IPS-18a (cell line): ENCODE measurements at regions not wholly inside any gene's neighbourhood (a gene's known extent, or its start where the extent isn't known, plus 50 kb on each side); places are given as distances from the start of the nearest gene placed in this dataset.
"Not testable (repeated sequence)": the region's sequence is repeated elsewhere in the genome, so short reads cannot be mapped to it uniquely, and the experiment has no call there.

ENCODE experiments used
- H3K27ac ChIP-seq: one replicate; pipeline ENCODE4 v1.5.1; 2013; ENCODE audit warnings: low read length
- H3K27me3 ChIP-seq: one replicate; pipeline ENCODE4 v1.6.1; 2013; ENCODE audit warnings: mild to moderate bottlenecking, low read length; ENCODE audit not compliant: control insufficient read depth, insufficient read depth
- H3K36me3 ChIP-seq: one replicate; pipeline ENCODE4 v1.6.1; 2013; ENCODE audit warnings: low read depth, low read length; ENCODE audit not compliant: control insufficient read depth
- H3K4me1 ChIP-seq: one replicate; pipeline ENCODE4 v1.6.1; 2013; ENCODE audit warnings: low read depth, low read length; ENCODE audit not compliant: control insufficient read depth
- H3K4me3 ChIP-seq: one replicate; pipeline ENCODE4 v1.5.1; 2013; ENCODE audit warnings: low read length
- H3K9ac ChIP-seq: one replicate; pipeline ENCODE4 v1.6.1; 2013; ENCODE audit warnings: mild to moderate bottlenecking, low read length, moderate library complexity
- H3K9me3 ChIP-seq: one replicate; pipeline ENCODE4 v1.6.1; 2013; ENCODE audit warnings: low read depth, low read length; ENCODE audit not compliant: control insufficient read depth

DNA sequence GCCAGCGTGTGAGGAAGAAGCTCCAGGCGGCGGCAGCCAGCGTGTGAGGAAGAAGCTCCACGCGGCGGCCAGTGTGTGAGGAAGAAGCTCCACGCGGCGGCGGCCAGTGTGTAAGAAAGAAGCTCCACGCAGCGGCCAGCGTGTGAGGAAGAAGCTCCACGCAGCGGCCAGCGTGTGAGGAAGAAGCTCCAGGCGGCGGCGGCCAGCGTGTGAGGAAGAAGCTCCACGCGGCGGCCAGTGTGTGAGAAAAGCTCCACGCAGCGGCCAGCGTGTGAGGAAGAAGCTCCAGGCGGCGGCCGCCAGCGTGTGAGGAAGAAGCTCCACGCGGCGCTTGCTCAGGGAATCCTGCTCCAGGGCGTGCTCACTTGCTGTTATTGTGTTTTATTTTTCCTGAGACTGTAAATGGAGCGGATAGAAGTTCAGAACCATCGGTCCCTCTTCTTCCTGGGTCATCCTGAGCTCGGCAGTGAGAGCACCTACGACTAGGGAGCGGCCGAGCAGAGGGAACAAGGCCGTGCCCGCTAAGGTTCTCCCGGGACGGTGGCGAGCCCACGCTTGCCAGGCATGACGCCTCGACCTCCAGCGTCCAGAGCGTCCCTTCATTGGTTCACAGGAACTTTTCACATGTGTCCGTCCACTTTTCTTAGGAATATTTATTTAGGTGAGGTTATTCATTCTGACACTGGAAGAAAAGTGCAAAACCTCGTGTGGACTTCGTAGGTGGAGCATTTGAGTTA is 94.2 kb downstream of the TMEM18 start:
- no peaks in the 10 kb centered on the region for H3K27me3 ChIP-seq
- H3K4me3 ChIP-seq, result no peak overlapping the region
- H3K9me3 ChIP-seq, result no peaks in the 10 kb centered on the region
- no peaks in the 10 kb centered on the region for H3K4me1 ChIP-seq
- no peak overlapping the region for H3K27ac ChIP-seq
- H3K36me3 ChIP-seq, result no peaks in the 10 kb centered on the region
- H3K9ac ChIP-seq, result no peak overlapping the region

DNA sequence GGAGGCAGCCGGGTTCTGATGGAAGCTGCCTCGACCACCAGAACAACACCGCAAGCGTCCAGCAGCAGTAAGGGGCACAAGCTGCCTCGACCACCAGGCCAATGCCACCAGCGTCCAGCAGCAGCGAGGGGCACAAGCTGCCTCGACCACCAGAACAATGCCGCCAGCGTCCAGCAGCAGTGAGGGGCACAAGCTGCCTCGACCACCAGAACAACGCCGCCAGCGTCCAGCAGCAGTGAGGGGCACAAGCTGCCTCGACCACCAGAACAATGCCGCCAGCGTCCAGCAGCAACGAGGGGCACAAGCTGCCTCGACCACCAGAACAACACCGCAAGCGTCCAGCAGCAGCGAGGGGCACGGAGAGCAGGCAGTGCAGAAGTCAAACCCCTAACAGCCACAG is 94.9 kb downstream of the TMEM18 start:
- not testable (repeated sequence) for H3K9ac ChIP-seq, H3K27me3 ChIP-seq, H3K27ac ChIP-seq, H3K4me1 ChIP-seq, H3K9me3 ChIP-seq, H3K4me3 ChIP-seq, H3K36me3 ChIP-seq

DNA sequence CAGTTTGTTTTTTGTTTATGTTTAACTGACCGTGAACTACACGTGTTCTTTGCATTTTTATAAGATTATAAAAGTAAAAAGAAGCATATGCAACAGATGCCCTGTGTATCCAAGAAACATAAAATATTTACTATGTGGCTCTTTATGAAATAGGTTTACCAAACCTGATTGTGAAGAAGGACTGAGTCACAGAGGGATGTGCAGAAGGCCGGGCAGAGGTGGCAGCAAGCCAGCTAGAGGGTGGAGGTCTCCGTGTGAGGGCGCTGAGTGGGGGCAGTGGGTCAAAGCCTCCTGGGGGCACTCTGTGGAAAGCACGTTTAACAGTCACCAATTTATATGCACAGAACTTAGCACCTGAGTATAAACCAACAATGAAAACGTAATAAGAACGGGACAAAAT is 97.2 kb downstream of the TMEM18 start:
- Histone ChIP-seq H3K27ac (no peak overlapping the region), H3K9me3 (peaks cover 6% of the 10 kb centered on the region), H3K4me3 (no peak overlapping the region), H3K36me3 (no peaks in the 10 kb centered on the region), H3K4me1 (no peaks in the 10 kb centered on the region), H3K27me3 (no peaks in the 10 kb centered on the region), H3K9ac (no peak overlapping the region)

DNA sequence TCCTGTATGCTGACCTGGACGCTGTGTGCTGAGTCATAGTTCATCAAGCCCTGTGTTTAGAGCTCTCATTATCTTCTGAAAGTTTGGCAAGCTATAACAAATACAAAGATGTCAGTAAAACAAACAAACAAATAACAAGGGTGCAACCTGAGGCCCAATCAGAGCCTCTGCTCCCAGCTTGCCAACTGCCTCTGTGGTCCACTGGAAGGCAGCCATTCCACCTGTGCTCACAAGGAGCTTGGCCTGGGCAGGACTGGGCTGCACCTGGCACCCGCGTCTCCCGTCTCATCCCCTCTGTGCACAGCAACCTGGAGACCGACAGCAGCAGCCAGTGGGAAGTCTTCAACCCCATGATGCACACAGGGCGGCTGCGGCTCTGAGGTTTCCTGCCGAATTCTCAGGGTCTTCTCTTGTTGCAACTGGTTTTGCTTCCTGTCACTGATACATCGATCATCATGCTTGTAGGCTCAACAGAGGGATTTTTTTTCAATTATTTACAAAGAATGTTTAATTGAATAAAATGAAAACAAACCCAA is 97.8 kb downstream of the TMEM18 start:
- H3K9me3 ChIP-seq, result peaks cover 6% of the 10 kb centered on the region

DNA sequence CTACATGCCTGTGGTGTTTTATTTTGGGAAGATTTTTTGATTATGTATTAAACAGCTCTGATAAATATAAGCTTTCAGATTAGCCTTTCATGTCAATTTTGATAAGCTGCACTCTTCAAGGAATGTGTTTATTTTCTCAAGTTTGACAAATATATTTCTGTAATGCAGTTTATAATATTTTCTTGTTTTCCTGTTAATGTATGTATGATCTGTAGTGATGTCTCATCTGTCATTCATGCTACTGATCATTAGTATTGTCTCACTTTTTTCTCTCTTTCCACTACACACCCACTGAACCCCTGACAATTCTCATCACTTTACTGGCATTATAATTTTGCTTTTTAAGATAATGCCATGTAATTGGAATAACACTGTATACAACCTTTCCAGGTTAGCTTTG is 100.9 kb downstream of the TMEM18 start:
- Histone ChIP-seq H3K27me3 (no peaks in the 10 kb centered on the region), H3K9me3 (peaks cover 6% of the 10 kb centered on the region), H3K36me3 (no peaks in the 10 kb centered on the region), H3K4me3 (no peak overlapping the region), H3K27ac (no peak overlapping the region), H3K9ac (no peak overlapping the region), H3K4me1 (no peaks in the 10 kb centered on the region)

More for the DNA sequence above, 97.8 kb downstream of the TMEM18 start:
- Histone ChIP-seq H3K27ac (no peak overlapping the region), H3K36me3 (no peaks in the 10 kb centered on the region), H3K4me3 (no peak overlapping the region), H3K9ac (no peak overlapping the region), H3K4me1 (no peaks in the 10 kb centered on the region), H3K27me3 (no peaks in the 10 kb centered on the region)

DNA sequence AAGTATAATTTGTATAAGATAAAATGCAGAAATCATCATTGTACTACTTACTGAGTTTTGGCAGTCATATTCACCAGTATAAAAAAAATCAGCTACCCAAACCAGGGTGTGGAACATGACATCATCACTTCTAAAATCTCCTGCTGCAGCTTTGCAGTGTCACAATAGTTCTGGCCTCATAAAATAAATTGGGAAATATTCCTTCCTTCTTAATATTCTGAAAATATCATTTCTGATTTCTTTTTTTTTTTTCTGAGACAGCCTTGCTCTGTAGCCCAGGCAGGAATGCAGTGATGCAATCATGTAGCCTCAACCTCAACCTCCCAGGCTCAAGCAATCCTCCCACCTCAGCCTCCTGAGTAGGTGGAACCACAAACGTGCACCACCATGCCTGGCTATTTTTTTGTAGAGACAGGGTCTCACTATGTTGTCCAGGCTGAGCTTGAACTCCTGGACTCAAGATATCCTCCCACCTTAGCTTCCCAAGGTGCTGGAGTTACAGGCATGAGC is 101.4 kb downstream of the TMEM18 start:
- H3K4me1 ChIP-seq, result no peaks in the 10 kb centered on the region
- no peaks in the 10 kb centered on the region for H3K27me3 ChIP-seq
- H3K9ac ChIP-seq, result no peak overlapping the region
- peaks cover 8% of the 10 kb centered on the region for H3K9me3 ChIP-seq
- no peak overlapping the region for H3K27ac ChIP-seq
- no peak overlapping the region for H3K4me3 ChIP-seq
- H3K36me3 ChIP-seq, result no peaks in the 10 kb centered on the region

DNA sequence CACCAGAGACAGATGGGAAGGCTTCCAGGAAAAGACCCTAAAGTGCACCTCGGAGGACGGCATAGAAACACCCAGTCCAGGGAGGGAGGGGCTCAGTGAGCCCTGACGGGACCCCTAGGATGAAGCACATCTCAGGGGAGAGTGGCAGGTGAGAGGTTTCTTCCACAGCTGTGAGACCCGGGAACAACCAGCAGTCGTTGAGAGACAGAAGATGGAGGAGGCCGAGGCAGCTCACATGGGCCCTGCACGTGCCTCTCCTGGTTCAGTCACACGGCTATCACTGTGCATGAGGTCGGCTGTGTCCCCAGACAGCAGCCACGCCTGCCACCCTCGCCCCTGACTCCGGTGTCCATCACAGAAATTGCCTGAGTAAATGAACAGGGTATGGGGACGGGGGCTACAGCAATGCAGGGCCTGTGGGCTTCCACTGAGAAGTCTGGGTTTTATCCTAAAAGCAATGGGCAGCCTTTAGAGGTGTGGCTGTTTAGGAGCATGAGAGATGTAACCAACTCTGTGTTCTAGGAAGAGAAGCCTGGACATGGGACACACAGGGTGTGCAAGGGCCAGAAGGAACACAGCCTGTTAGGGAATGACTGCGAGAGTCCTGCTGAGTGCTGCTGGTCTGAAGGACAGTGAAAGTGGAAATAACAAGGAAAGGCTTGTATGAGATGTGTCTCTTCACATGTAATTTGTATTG is 102.0 kb downstream of the TMEM18 start:
- no peaks in the 10 kb centered on the region for H3K4me1 ChIP-seq
- H3K36me3 ChIP-seq, result no peaks in the 10 kb centered on the region
- no peaks in the 10 kb centered on the region for H3K27me3 ChIP-seq
- H3K27ac ChIP-seq, result no peak overlapping the region
- H3K4me3 ChIP-seq, result no peak overlapping the region
- peaks cover 8% of the 10 kb centered on the region for H3K9me3 ChIP-seq
- no peak overlapping the region for H3K9ac ChIP-seq

DNA sequence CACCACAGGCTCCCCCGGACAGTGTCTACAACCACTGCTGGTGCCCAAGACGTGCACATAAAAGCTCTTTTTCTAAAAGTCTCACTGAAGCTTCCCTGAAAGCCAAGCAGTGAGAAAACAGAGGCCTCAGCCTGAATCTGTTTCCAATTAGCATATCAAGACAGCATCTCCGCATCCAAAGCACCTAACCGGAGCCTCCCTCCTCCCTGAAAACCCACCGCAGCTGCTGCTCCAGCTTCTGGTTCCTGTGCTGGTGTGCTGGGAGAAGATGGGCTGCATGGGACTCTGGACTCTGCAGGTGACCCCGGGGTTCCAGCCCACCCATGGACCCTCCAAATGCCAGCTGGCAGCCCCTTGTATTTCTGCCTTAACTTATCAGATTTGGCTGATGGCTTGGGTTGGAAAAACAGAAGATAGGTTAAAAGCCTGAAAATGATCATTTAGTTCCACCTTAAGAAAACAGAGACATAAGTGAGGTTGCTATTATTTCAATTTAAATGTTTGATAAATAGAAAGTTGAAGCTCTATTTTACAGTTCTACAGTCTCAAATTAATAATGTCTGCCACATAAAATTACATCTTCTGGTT is 103.3 kb downstream of the TMEM18 start:
- H3K9me3 ChIP-seq, result peaks cover 8% of the 10 kb centered on the region
- H3K27me3 ChIP-seq, result no peaks in the 10 kb centered on the region
- H3K9ac ChIP-seq, result no peak overlapping the region
- H3K4me1 ChIP-seq, result no peaks in the 10 kb centered on the region
- H3K27ac ChIP-seq, result no peak overlapping the region
- no peaks in the 10 kb centered on the region for H3K36me3 ChIP-seq
- no peak overlapping the region for H3K4me3 ChIP-seq

DNA sequence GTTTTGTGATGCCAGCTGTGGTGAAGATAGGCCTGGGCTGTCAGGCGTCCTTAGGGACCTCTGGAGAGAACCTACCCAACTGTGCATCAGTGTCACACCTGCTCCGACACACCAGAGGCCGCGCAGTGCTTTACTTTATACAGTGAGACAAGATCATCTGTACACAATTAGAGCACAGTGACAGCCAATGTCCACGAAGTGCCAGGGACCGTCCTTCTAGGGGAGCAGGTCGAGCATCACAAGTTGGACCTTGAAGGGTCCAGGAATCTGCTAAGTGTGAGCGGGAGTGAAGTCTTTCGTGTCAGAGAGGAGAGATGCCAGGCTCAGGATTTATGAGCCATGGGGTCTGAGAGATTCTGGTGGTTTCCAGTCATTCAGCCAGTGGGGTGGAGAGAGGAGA is 104.2 kb downstream of the TMEM18 start:
- Histone ChIP-seq H3K27me3 (no peaks in the 10 kb centered on the region), H3K36me3 (no peaks in the 10 kb centered on the region), H3K9me3 (peaks cover 8% of the 10 kb centered on the region), H3K4me3 (no peak overlapping the region), H3K27ac (no peak overlapping the region), H3K9ac (no peak overlapping the region), H3K4me1 (no peaks in the 10 kb centered on the region)

DNA sequence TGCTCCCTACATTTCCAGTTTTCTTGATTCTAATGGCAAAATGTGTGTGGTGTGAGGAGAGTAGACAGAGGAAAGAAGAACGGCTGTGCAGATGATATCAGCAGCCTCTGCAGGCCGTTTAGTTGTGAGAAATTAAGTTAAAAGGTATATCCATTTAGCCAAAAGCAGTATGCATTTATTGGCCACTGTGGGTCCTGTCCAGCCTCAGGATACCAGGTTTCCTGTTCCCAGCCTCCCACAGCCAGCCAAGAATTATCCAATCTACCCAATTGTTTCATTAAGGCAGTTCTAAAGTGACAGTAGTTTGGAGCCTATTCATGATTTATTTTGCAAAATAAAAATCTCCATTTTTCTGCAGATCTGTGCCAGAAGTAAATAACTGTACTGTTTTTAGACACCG is 107.5 kb downstream of the TMEM18 start:
- no peak overlapping the region for H3K4me3 ChIP-seq
- no peak overlapping the region for H3K9ac ChIP-seq
- no peaks in the 10 kb centered on the region for H3K4me1 ChIP-seq
- H3K9me3 ChIP-seq, result peaks cover 3% of the 10 kb centered on the region
- no peaks in the 10 kb centered on the region for H3K36me3 ChIP-seq
- no peaks in the 10 kb centered on the region for H3K27me3 ChIP-seq
- no peak overlapping the region for H3K27ac ChIP-seq

DNA sequence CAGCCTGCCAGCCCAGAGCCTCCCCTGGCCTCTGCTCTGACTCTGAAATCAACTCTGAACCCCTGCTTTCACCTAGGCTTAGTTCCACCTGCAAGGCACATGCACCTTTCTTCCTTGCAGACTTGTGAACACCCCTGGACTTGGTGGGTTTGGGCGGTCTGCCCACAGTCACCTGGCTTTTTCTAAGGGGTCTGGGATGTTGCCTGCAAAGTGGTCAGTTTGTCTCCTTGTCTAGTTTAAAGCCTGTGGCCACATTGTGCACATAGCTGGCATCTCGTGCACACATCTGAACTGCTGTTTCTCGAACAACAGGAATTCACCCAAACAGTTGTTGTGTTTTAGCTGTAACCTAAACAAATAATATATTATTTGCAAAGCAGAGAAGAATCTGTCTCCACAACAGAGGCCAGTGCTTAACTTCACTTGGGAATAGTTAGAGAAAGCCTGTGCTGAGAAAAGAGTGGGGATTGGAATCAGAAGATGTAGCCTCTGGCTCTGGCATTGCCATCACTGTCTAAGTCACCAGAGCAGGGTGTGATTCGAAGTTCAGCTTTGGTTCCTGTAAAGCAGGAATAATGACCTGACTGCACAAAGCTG is 108.5 kb downstream of the TMEM18 start:
- H3K36me3 ChIP-seq, result no peaks in the 10 kb centered on the region
- no peak overlapping the region for H3K27ac ChIP-seq
- no peak overlapping the region for H3K9ac ChIP-seq
- H3K4me1 ChIP-seq, result no peaks in the 10 kb centered on the region
- H3K9me3 ChIP-seq, result peaks cover 3% of the 10 kb centered on the region
- no peaks in the 10 kb centered on the region for H3K27me3 ChIP-seq
- H3K4me3 ChIP-seq, result no peak overlapping the region
